ENCODE measurements at regions not wholly inside any gene's neighbourhood (a gene's known extent, or its start where the extent isn't known, plus 50 kb on each side); places are given as distances from the start of the nearest gene placed in this dataset.

DNA sequence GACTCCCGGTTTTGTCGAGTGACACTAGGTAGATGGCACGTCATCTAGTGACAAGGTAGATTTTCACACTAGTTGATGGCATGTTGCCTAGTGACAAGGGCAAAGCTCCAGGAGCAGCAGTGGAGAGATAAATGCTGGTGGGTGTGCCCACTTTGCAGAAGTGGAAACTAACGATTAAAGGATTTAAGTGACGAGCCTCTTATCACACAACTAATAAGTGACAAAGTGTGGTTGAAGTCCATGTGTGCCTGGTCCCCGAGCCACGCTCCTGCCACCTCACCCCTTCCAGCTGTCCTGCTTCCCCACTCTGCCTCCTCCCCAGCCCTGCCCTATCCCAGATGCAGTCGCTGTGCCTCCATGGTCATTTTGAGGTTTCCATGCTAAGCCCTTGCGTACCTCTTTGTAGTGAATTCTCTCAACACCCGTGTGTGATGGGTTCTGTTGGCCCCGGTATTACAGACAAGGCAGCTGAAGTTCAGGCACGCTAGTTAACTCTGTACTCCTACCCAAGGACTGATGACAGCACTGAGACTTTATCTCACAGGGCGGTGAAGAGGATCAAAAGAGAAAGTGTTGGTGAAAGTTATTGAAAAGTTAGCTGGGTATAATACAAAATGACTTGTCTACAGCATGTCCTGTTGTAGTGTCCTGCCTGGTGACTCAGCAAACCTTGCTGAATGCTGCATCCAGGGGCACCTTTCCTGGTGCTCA lies 113.4 kb upstream of the GLI2 start:
- H3K4me3 ChIP-seq (ENCODE audit: low read length), result no peak overlapping the region
- no peak for DNase-seq (ENCODE audit: low read depth, low spot score)

DNA sequence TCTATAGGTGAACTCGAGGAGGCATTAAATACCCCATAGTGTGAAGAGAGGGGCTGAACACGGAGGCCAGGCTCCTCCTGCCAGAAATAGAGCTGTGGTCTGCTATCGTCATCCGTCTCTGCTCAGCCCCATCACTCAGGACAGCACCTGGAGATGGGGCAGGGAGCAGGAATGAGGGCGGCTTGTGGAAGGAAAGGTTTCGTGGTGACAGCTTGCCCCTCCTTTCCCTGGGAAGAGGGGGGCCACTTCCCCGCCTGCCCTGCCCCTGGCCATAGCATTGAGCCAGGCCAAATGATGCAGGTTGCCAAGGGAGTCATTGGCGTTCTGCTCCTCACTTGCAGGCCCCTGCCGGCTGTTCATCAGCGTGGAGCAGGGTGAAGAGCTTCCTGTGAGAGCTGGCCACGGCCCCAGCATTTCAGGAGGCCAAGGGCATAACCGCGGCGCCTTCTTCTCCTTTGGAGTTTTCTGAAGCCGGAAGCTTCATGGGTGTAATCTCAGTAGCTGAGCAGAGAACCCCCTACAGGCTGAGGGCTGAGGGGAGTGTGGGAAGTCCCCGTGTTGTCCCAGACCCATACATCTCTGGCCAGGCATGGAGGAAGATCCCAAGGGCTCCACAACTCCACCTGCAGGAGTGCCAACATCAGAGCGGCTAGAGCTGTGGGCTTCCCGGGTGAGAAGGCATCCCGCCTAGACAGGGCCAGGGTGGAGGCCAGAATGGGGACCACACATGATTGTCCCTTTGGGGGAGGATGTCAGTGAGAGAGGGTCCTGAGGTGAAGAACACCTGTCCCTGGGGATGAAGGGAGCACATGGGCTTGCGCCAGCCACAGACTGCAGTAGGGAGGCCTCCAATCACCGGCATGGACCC lies 112.5 kb upstream of the GLI2 start:
- no peak overlapping the region for H3K4me3 ChIP-seq (ENCODE audit: low read length)
- DNase-seq (ENCODE audit: low read depth, low spot score), result no peak

- DNase-seq (ENCODE audit: low read depth, low spot score), result no peak
- no peak overlapping the region for H3K4me3 ChIP-seq (ENCODE audit: low read length)
Observed at GRCh38 chr2:120624061-120624737, 111.5 kb upstream of the GLI2 start.

- no peak for DNase-seq (ENCODE audit: low read depth, low spot score)
- H3K4me3 ChIP-seq (ENCODE audit: low read length), result no peak overlapping the region
Observed at GRCh38 chr2:120624738-120625446, 110.8 kb upstream of the GLI2 start.

GRCh38 chr2:120625865-120626560 lies 109.7 kb upstream of the GLI2 start:
- no peak overlapping the region for H3K4me3 ChIP-seq (ENCODE audit: low read length)
- no peak for DNase-seq (ENCODE audit: low read depth, low spot score)

DNA sequence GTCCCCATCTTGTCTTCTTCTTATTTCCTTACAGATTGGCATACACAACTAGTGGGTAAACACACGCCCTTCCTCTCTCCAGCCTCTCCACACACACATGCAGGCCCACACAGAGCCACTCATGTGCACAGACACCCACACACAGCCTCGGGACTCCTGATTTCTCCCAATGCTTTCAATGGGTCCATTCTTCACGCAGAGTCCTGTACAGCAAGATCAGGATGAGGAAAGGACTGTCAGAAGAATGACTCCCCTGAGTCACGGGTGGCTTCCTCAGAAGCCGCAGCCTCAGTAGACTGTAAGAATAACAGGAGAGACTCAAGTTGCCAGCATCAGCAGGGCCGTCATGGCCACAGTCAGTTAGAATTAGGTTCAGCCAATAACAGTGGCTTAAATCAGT lies 109.1 kb upstream of the GLI2 start:
- DNase-seq (ENCODE audit: low read depth, low spot score), result no peak
- no peak overlapping the region for H3K4me3 ChIP-seq (ENCODE audit: low read length)

DNA sequence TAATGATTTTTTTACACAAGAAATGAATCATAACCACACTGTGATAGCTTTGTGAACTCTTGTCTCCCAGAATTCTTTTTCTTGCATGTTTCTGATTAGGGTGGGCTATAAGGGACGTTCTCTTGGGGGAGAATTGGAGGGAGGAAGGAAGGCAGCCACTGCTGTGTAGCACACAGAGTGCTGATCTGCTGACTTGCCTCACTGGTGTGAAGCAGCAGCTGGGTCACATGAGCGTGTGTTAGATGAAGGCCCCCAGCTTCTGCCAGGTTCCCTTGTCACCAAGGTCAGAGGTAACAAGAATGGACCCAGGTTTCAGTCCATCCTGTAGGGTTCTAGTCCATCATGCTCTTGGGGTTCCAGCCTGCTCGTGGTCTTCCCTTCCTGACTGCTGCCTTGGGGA lies 107.4 kb upstream of the GLI2 start:
- H3K4me3 ChIP-seq (ENCODE audit: low read length), result no peak overlapping the region
- no peak for DNase-seq (ENCODE audit: low read depth, low spot score)

- no peak for DNase-seq (ENCODE audit: low read depth, low spot score)
- no peak overlapping the region for H3K4me3 ChIP-seq (ENCODE audit: low read length)
Observed at GRCh38 chr2:120629241-120629895, 106.3 kb upstream of the GLI2 start.

- no peak for DNase-seq (ENCODE audit: low read depth, low spot score)
Observed at GRCh38 chr2:120630031-120630701, 105.5 kb upstream of the GLI2 start.

GRCh38 chr2:120631236-120631635 lies 104.4 kb upstream of the GLI2 start:
- no peak overlapping the region for H3K4me3 ChIP-seq (ENCODE audit: low read length)
- no peak for DNase-seq (ENCODE audit: low read depth, low spot score)

More at GRCh38 chr2:120630031-120630701, 105.5 kb upstream of the GLI2 start:
- no peak overlapping the region for H3K4me3 ChIP-seq (ENCODE audit: low read length)

- no peak for DNase-seq (ENCODE audit: low read depth, low spot score)
- H3K4me3 ChIP-seq (ENCODE audit: low read length), result no peak overlapping the region
Observed at GRCh38 chr2:120631724-120632123, 103.9 kb upstream of the GLI2 start.

- no peak overlapping the region for H3K4me3 ChIP-seq (ENCODE audit: low read length)
- DNase-seq (ENCODE audit: low read depth, low spot score), result no peak
Observed at GRCh38 chr2:120632796-120633646, 102.6 kb upstream of the GLI2 start.

DNA sequence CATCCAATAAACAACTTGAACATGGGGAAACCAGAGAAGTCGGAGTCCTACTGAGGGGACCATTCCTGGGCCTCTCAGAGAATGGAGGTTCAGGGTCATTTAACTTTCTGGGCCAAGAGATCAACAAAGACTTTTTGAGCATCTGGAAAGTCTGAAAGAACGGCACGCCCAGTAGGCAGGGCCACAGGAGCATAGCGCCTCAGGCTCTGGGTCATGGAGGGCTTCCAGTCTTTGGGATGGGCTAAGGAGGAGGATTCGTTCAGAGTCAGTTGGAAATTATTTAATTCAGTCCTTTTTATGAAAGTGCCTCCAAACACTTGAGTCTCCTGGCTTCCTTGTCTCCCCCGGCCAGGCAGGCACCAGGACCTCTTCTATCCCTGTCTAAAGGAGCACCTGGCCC lies 101.1 kb upstream of the GLI2 start:
- DNase-seq (ENCODE audit: low read depth, low spot score), result no peak
- H3K4me3 ChIP-seq (ENCODE audit: low read length), result no peak overlapping the region

- H3K4me3 ChIP-seq (ENCODE audit: low read length), result no peak overlapping the region
- no peak for DNase-seq (ENCODE audit: low read depth, low spot score)
Observed at GRCh38 chr2:120635146-120635545, 100.5 kb upstream of the GLI2 start.

DNA sequence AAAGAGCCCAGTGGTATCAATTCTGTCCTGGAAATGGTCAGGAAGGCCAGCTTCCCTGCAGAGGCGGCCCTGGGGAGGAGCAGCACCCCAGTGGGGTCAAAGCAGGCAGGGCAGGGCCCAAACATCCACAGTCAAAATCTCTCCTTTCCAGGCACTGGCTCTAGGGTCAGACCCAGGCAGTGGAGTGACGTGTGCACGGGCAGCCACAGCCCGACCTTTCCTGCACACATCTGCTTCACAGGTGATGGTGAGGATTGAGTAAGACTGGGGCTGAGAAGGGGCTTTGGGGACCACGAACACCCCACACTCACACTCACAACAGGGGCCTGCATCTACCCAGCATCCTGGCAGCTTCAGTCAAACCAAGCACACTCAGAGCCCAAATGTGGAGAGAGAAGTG lies 97.8 kb upstream of the GLI2 start:
- H3K4me3 ChIP-seq (ENCODE audit: low read length), result no peak overlapping the region
- no peak for DNase-seq (ENCODE audit: low read depth, low spot score)

DNA sequence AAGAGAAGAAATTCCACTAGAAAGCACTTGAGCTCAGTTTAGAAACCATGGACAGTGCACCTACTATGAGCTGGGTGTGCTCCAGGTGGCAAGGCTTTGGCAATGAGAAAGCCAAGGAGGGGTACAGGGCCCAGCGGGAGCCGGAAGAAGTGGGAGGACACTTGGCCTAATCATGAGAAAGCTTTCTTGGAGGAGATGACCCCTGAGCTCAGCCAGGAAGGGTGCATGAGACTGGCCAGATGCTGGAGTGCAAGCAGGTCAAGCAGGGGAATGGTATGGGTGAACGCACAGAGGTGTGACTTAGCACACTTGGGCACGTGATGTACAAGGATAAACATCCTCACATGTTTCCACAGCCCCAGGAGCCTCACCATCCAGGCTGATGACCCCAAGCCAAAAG lies 97.2 kb upstream of the GLI2 start:
- DNase-seq (ENCODE audit: low read depth, low spot score), result no peak
- no peak overlapping the region for H3K4me3 ChIP-seq (ENCODE audit: low read length)

- no peak overlapping the region for H3K4me3 ChIP-seq (ENCODE audit: low read length)
- DNase-seq (ENCODE audit: low read depth, low spot score), result no peak
Observed at GRCh38 chr2:120641366-120641771, 94.3 kb upstream of the GLI2 start.
